Uterus (tissue), 3 donors: ENCODE measurements at regions not wholly inside any gene's neighbourhood (a gene's known extent, or its start where the extent isn't known, plus 50 kb on each side); places are given as distances from the start of the nearest gene placed in this dataset.

Source experiments
- DNase-seq, 2 donors: peaks; one replicate each; pipeline ENCODE4 v3.0.0-alpha.2; 2019 to 2020
- H3K27ac ChIP-seq, 2 donors: fragments of 200-600 bp; sonication (generic); 1 replicate in 1 of 2; 2 replicates in 1 of 2; pipeline ENCODE4 v1.5.1; 2016 to 2018
- H3K27me3 ChIP-seq, 2 donors: fragments of 200-600 bp; sonication (generic); one replicate each; pipeline ENCODE4 v1.5.1; 2018 to 2019; ENCODE audit warnings: control low read depth in 1 of 2
- H3K36me3 ChIP-seq, 2 donors: fragments of 200-600 bp; sonication (generic); one replicate each; pipeline ENCODE4 v1.5.1; 2019; ENCODE audit warnings: control low read depth in 1 of 2
- H3K4me1 ChIP-seq, 2 donors: fragments of 200-600 bp; sonication (generic); one replicate each; pipeline ENCODE4 v1.5.1; 2018 to 2019; ENCODE audit warnings: control low read depth in 1 of 2
- H3K4me3 ChIP-seq, 2 donors: fragments of 200-600 bp; sonication (generic); 1 replicate in 1 of 2; 2 replicates in 1 of 2; pipeline ENCODE4 v1.5.1; 2018 to 2019; ENCODE audit warnings: mild to moderate bottlenecking in 1 of 2
- H3K9me3 ChIP-seq, 2 donors: fragments of 200-600 bp; sonication (generic); one replicate each; pipeline ENCODE4 v1.5.1; 2019; ENCODE audit warnings: control low read depth in 1 of 2
- POLR2A ChIP-seq, 2 donors: fragments of 450-650 bp; IDR thresholded peaks; one replicate each; pipeline ENCODE4 v1.6.1; 2016; ENCODE audit warnings: antibody characterized with exemption in 2 of 2, mild to moderate bottlenecking in 1 of 2, moderate library complexity in 1 of 2
- intact Hi-C: fragments of 100-400 bp; cut with DNase I; formaldehyde crosslinking; loops from one replicate; pipeline ENCODE4 v1.15.1; 2023; ENCODE audit warnings: low total_unique reads
- TF ChIP-seq, protein P1 (sequence below), 4 experiments: fragments of 200-600 bp in 2 of 4; fragments of 450-650 bp in 2 of 4; sonication (generic) in 2 of 4; IDR thresholded peaks; one replicate each; pipeline ENCODE4 v1.5.1; 2016 to 2019; ENCODE audit warnings: antibody characterized with exemption in 4 of 4, mild to moderate bottlenecking in 2 of 4, moderate library complexity in 1 of 4
- donor health status: DM: yes; HTN: yes; CAD: no.

DNA sequence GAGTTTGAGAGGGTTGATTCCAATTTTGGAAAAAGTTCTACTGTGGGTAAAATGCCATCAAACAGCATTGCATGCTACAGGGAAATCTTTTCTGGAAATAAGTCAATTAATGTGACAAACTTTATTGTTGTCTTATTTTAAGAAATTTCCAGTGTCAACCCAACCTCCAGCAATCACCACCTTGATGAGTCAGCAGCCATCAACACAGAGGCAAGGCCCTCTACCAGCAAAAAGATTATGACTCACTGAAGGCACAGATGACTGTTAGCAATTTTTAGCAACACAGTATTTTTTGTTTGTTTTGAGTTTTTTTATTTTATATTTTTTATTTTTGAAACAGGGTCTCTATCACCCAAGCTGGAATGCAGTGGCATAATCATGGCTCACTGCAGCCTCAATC is 165.4 kb upstream of the C1QTNF7 start:
- no peaks in the 10 kb centered on the region for H3K27me3 ChIP-seq
- no peaks in the 10 kb centered on the region for H3K4me1 ChIP-seq
- no peaks in the 10 kb centered on the region for H3K36me3 ChIP-seq
- H3K9me3 ChIP-seq: no peaks in the 10 kb centered on the region
- no peak overlapping the region for H3K27ac ChIP-seq
- TF ChIP-seq, protein P1, sequence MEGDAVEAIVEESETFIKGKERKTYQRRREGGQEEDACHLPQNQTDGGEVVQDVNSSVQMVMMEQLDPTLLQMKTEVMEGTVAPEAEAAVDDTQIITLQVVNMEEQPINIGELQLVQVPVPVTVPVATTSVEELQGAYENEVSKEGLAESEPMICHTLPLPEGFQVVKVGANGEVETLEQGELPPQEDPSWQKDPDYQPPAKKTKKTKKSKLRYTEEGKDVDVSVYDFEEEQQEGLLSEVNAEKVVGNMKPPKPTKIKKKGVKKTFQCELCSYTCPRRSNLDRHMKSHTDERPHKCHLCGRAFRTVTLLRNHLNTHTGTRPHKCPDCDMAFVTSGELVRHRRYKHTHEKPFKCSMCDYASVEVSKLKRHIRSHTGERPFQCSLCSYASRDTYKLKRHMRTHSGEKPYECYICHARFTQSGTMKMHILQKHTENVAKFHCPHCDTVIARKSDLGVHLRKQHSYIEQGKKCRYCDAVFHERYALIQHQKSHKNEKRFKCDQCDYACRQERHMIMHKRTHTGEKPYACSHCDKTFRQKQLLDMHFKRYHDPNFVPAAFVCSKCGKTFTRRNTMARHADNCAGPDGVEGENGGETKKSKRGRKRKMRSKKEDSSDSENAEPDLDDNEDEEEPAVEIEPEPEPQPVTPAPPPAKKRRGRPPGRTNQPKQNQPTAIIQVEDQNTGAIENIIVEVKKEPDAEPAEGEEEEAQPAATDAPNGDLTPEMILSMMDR (IDR thresholded peaks at IDR 0.05): no peak
- no peak for TF ChIP-seq POLR2A (IDR thresholded peaks at IDR 0.05)
- H3K4me3 ChIP-seq: no peak overlapping the region
- no peak for DNase-seq
- intact Hi-C loops: no loop called here

DNA sequence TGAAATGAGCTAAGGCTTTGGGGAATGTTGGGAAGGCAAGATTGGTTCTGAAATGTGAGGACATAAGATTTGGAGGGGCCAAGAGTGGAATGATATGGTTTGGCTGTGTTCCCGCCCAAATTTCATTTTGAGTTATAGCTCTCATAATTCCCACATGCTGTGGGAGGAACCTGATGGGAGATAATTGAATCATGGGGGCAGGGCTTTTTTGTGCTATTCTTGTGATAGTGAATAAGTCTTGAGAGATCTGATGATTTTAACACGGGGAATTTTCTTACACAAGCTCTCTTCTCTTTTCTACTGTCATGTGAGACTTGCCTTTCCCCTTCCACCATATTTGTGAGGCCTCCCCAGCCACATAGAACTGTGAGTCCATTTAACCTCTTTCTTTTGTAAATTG is 157.6 kb upstream of the C1QTNF7 start:
- DNase-seq: no peak
- H3K27ac ChIP-seq: no peak overlapping the region
- no peak overlapping the region for H3K4me3 ChIP-seq
- no peak for TF ChIP-seq POLR2A (IDR thresholded peaks at IDR 0.05)
- TF ChIP-seq, protein P1 (IDR thresholded peaks at IDR 0.05): no peak
- H3K36me3 ChIP-seq: no peaks in the 10 kb centered on the region
- no peaks in the 10 kb centered on the region for H3K4me1 ChIP-seq
- no peaks in the 10 kb centered on the region for H3K9me3 ChIP-seq
- H3K27me3 ChIP-seq: no peaks in the 10 kb centered on the region
- intact Hi-C loops: no loop called here

DNA sequence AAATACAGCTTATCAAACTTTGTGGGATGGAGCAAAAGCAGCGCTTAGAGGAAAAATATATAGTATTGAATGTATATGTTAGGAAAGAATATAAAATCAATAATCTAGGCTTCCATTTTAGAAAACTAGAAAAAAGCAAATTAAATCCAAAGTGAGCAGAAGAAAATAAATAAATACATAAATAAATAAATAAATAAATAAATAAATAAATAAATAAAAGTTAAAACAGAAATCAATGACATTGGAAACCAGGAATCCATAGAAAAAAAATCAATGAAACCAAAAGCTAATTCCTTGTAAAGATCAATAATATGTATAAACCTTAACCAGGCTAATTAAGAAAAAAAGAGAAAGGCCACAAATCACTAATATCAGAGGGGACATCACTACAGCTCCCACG is 141.8 kb upstream of the C1QTNF7 start:
- TF ChIP-seq, protein P1 (IDR thresholded peaks at IDR 0.05): no peak
- no peak for TF ChIP-seq POLR2A (IDR thresholded peaks at IDR 0.05)
- DNase-seq: no peak
- no peaks in the 10 kb centered on the region for H3K9me3 ChIP-seq
- H3K4me3 ChIP-seq: no peak overlapping the region
- intact Hi-C loops: no loop called here
- no peaks in the 10 kb centered on the region for H3K27me3 ChIP-seq
- H3K36me3 ChIP-seq: no peaks in the 10 kb centered on the region
- H3K27ac ChIP-seq: no peak overlapping the region
- H3K4me1 ChIP-seq: no peaks in the 10 kb centered on the region

DNA sequence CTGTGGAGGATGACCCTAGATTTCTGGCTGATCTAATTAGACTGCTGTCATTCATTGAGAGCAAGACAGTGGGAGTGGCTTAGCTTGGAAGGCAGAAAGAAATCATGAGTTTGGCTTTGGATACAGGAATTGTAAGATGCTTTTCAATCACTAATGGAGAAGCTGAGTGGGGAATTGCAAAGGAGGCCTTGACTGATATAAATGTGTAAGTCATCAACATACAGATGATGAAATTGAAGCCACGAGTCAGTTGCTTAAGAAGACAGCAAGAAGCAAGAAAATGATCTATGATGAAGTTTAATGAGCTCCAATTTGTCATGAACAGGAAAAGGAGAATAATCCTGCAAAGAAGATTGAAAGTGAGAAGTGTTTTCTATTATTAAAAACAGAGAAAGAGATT is 136.7 kb upstream of the C1QTNF7 start:
- Histone ChIP-seq H3K27ac (no peak overlapping the region), H3K36me3 (no peaks in the 10 kb centered on the region), H3K4me1 (no peaks in the 10 kb centered on the region), H3K9me3 (no peaks in the 10 kb centered on the region), H3K4me3 (no peak overlapping the region), H3K27me3 (no peaks in the 10 kb centered on the region)
- no peak for TF ChIP-seq POLR2A (IDR thresholded peaks at IDR 0.05)
- TF ChIP-seq, protein P1 (IDR thresholded peaks at IDR 0.05): no peak
- DNase-seq: no peak
- intact Hi-C loops: no loop called here

DNA sequence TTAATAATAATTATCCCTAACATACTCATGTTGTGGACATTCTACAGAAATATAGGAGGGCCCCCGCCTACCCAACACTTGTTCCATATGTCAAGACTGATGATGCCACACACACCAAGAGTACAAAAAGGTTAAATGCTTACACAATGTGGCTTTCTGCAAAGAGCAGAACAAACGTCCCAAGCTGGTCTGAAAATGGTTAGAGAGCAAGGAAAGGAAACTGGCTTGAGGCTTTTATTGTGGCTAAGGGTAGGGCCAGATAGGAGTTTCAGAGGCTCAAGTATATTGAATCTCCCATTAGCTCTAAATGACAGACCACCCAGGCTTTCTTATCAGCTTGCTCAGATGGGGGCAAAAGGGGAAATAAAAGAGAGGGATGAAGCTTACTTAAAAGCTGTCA is 134.1 kb upstream of the C1QTNF7 start:
- TF ChIP-seq, protein P1 (IDR thresholded peaks at IDR 0.05): no peak
- TF ChIP-seq POLR2A (IDR thresholded peaks at IDR 0.05): no peak
- Histone ChIP-seq H3K27ac (no peak overlapping the region), H3K9me3 (no peaks in the 10 kb centered on the region), H3K27me3 (no peaks in the 10 kb centered on the region), H3K4me3 (no peak overlapping the region), H3K4me1 (no peaks in the 10 kb centered on the region), H3K36me3 (no peaks in the 10 kb centered on the region)
- no peak for DNase-seq
- intact Hi-C loops: no loop called here
